RWPE1 (cell line): ENCODE measurements at regions not wholly inside any gene's neighbourhood (a gene's known extent, or its start where the extent isn't known, plus 50 kb on each side); places are given as distances from the start of the nearest gene placed in this dataset.

Experiments used
- CTCF ChIA-PET: fragments of 350-600 bp; sonication (Branson Sonifier 250); formaldehyde crosslinking; extraction: SDS; loops from one replicate; lab custom pipeline; 2021; lab: Yijun Ruan, JAX
- POLR2A ChIA-PET: fragments of 400-600 bp; formaldehyde crosslinking; extraction: SDS; loops from one replicate; lab custom pipeline; 2020; ENCODE audit warnings: antibody characterized with exemption; ENCODE audit not compliant: low non-redundant PET; lab: Yijun Ruan, JAX
- DNase-seq: peaks from one replicate; pipeline ENCODE4 v3.0.0; 2012; ENCODE audit warnings: low spot score
- H3K27ac ChIP-seq: fragments of 450-650 bp; 2 replicates; pipeline ENCODE4 v1.5.1; 2017
- TF ChIP-seq, protein P1 (sequence below): fragments of 450-650 bp; conservative IDR thresholded peaks from 2 replicates; pipeline ENCODE4 v1.5.1; 2017; ENCODE audit warnings: low read depth, mild to moderate bottlenecking

DNA sequence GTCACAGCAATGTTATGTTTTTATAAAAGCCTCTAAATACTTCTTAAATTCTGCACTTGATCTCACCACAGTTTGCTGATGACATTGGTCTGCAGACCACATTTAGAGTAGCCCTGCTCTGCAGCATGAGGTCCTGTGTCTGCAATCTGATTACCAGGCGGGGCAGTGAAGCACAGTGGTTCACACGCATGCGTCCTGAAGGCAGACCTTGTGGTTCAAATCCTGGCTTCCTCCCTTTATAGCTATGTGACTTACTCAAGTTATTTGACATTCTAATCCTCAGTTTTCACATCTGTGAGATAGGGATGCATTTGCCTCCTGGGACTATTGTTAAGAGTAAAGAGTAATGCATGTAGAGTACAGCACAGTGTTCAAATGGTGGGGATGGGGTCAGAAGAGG lies 50.3 kb downstream of the BMAL2 start:
- ChIA-PET POLR2A (no interaction called here), CTCF (interaction anchor here (0.7 kb wide), 1 partner anchor 8 kb away, joined by 3 read pairs; no protein-coding TSS in a partner anchor)
- TF ChIP-seq, protein P1, sequence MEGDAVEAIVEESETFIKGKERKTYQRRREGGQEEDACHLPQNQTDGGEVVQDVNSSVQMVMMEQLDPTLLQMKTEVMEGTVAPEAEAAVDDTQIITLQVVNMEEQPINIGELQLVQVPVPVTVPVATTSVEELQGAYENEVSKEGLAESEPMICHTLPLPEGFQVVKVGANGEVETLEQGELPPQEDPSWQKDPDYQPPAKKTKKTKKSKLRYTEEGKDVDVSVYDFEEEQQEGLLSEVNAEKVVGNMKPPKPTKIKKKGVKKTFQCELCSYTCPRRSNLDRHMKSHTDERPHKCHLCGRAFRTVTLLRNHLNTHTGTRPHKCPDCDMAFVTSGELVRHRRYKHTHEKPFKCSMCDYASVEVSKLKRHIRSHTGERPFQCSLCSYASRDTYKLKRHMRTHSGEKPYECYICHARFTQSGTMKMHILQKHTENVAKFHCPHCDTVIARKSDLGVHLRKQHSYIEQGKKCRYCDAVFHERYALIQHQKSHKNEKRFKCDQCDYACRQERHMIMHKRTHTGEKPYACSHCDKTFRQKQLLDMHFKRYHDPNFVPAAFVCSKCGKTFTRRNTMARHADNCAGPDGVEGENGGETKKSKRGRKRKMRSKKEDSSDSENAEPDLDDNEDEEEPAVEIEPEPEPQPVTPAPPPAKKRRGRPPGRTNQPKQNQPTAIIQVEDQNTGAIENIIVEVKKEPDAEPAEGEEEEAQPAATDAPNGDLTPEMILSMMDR, result no peak
- DNase-seq, result no peak
- H3K27ac ChIP-seq, result no peak overlapping the region

DNA sequence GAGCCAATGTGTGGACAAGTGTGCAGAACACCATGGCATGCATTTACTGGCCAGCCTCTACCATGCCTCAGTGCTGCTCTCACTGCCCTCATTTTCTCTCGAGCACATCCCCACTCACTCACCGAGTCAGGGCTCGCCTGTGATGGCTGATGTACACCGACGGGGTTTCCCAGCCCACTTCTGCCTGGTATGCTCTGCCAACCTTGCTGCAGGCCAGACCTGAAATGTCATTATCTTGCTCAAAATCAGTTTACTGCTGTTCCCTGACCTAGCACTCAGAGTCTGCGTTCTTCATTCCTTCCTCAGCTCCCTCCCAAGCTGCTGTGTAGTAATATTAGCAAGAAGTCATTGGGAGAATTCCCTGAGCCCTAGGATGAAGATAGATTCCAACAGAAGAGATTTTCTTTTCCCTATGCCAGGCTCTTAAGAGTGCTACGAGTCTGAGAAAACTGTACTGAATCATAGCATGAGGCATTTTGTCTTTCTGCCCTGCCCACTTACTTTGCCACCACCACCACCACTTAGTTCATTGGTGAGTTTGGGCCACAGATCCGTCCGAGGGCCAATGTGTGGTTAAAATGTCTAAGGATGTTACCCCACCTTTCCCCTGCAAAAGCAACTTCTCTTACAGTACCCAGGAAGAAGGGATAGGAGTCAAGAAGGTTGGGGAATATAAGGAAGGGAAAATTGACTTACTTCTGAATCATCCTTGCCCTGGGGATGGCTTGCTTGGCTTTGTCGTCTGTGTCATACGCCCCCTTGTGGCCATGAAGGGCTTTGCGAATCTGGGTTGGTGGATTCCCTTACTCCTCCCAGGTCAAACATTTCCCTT lies 51.0 kb downstream of the BMAL2 start:
- no peak overlapping the region for H3K27ac ChIP-seq
- peak; percentile 85 for DNase-seq
- ChIA-PET CTCF (interaction anchor here (0.6 to 0.7 kb wide), 2 partner anchors 8 to 251 kb away, joined by 3 read pairs; no protein-coding TSS in a partner anchor), POLR2A (no interaction called here)
- TF ChIP-seq, protein P1, result peak; percentile 65

DNA sequence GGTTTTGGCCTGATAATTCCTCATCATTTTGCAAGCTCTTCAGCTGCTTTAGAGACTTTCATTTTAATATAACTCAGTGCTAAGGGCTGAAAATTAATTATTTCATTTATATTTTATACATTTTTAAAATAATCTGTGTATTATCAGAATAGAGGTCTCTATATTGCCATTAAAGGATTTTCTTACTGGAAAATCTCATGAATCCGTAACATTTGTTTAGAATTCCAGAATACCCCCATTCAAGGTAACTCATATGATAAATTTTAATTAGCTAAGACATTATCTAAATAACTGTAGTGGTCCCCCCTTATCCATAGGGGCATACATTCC lies 51.6 kb downstream of the BMAL2 start:
- H3K27ac ChIP-seq, result no peak overlapping the region
- ChIA-PET POLR2A (no interaction called here), CTCF (interaction anchor here (0.6 to 0.7 kb wide), 3 partner anchors 12 to 250 kb away, joined by 3 read pairs; no protein-coding TSS in a partner anchor)
- no peak for DNase-seq
- TF ChIP-seq, protein P1, result peak; percentile 21; the same call in 1 of the 2 replicates

DNA sequence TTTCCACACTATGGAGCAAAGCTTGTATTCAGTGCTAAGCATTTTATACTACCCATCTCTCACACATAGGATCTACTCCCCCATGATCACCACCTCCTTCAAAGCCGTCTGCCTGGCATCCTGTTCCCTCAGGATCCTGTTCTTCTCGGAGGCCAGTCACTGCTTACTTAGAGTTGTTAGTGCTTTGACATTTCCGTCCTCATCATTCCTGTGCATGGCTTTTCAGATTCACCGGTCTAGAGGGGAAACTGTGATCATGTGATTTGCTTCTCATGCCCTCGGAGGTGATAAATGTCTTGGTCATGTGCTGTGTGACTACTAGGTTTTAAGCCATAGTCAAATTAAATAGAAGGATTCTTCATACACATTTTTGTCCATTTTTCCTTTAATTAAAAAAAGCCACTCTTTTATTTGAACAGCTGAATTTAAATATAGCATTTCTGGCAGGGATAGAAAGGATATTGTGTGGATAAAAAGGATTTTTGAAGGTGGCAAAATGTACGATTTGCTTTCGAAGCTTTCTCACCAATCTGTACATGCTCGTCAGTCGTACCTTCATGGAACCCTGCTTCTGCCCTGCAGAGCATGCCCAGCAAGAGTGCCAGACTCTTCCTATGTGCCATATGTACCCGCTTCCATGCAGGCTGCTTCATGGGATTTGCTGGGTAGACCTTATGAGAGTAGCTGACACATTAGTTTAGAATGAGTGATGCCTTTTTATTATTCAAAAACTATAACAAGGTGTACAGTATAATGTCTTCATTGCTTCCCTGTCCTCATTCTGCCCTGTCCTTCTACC lies 53.3 kb downstream of the BMAL2 start:
- ChIA-PET POLR2A (no interaction called here), CTCF (interaction anchor here (0.6 kb wide), 1 partner anchor 115 kb away, joined by 3 read pairs; no protein-coding TSS in a partner anchor)
- DNase-seq, result no peak
- no peak overlapping the region for H3K27ac ChIP-seq
- TF ChIP-seq, protein P1, result no peak

DNA sequence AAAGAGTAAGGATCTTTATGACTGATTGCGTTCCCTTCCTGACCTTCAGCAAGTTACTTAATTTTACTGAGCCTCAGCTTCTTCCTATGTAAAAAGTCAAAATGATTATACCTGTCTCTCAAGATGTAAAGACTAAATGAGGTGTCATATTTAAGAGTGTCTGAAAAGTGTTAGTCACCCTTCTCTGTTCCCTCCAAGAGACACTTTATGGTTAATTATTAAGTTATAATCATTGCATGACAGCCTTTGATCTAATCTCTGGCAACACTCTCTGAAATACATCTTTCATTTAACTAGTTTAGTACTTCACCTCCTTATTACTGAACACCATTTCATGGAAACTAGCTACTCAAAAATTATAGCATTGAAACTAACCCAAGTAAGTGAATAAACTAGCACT lies 54.8 kb downstream of the BMAL2 start:
- H3K27ac ChIP-seq, result no peak overlapping the region
- ChIA-PET POLR2A (no interaction called here), CTCF (interaction anchor here (0.7 kb wide), 1 partner anchor 195 kb away, joined by 3 read pairs; no protein-coding TSS in a partner anchor)
- no peak for DNase-seq
- TF ChIP-seq, protein P1, result no peak

DNA sequence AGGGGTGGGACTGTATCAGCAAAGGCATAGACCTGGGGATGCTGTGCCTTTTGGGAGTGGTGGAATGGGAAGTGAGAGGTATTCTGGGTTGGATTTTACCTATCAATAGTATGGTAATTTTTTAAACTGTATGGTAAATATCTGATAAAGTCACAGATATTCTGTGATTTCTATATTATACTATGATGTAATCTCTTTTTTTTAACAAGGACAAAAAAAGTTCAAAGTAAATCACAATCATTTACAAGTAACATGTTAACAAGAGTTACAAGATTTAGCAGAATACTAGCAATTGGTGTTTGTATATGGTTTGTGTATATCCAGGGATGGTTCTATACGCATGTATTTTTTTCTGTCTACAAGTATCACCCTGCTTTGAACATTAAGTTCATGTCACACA lies 56.0 kb downstream of the BMAL2 start:
- POLR2A ChIA-PET, result no interaction called here
- TF ChIP-seq, protein P1, result no peak
- H3K27ac ChIP-seq, result no peak overlapping the region
- no peak for DNase-seq
- CTCF ChIA-PET, result no interaction called here
